Lower lobe of right lung (tissue), 2 donors: ENCODE measurements at regions not wholly inside any gene's neighbourhood (a gene's known extent, or its start where the extent isn't known, plus 50 kb on each side); places are given as distances from the start of the nearest gene placed in this dataset.

Source experiments
- ATAC-seq, 2 donors: fragments of 200-7000 bp; cut with Tn5 transposase; one replicate each; pipeline ENCODE4 v1.9.1; 2020 to 2022; ENCODE audit warnings: mild to moderate bottlenecking in 2 of 2, moderate library complexity in 2 of 2
- DNase-seq: peaks from one replicate; pipeline ENCODE4 v3.0.0-alpha.2; 2020
- H3K27ac ChIP-seq: fragments of 200-600 bp; one replicate; pipeline ENCODE4 v1.8.0; 2022
- H3K27me3 ChIP-seq: fragments of 200-600 bp; one replicate; pipeline ENCODE4 v1.8.0; 2022; ENCODE audit warnings: low read depth
- H3K36me3 ChIP-seq: fragments of 200-600 bp; one replicate; pipeline ENCODE4 v1.8.0; 2022; ENCODE audit warnings: mild to moderate bottlenecking
- H3K4me1 ChIP-seq: fragments of 200-600 bp; one replicate; pipeline ENCODE4 v1.8.0; 2022
- H3K4me3 ChIP-seq: fragments of 200-600 bp; one replicate; pipeline ENCODE4 v1.8.0; 2022; ENCODE audit warnings: mild to moderate bottlenecking
- H3K9me3 ChIP-seq: fragments of 200-600 bp; one replicate; pipeline ENCODE4 v1.8.0; 2022
- CTCF ChIP-seq: fragments of 200-600 bp; IDR thresholded peaks from one replicate; pipeline ENCODE4 v1.8.0; 2022; ENCODE audit warnings: antibody characterized with exemption, mild to moderate bottlenecking
- intact Hi-C: fragments of 100-400 bp; cut with DNase I; formaldehyde crosslinking; loops from one replicate; pipeline ENCODE4 v1.11.0; 2022
- donor health status: DM: no; HTN: yes; CAD: no; lungs with severe emphysema.

GRCh38 chr2:96438589-96438988 lies 66.6 kb downstream of the NEURL3 start:
- Histone ChIP-seq H3K4me1 (no peaks in the 10 kb centered on the region), H3K4me3 (no peak overlapping the region), H3K9me3 (no peaks in the 10 kb centered on the region), H3K27ac (no peak overlapping the region), H3K27me3 (no peaks in the 10 kb centered on the region), H3K36me3 (no peaks in the 10 kb centered on the region)
- ATAC-seq (no peak), DNase-seq (no peak)
- intact Hi-C loops, result no loop called here
- no peak for TF ChIP-seq CTCF

GRCh38 chr2:96437512-96437911 lies 67.6 kb downstream of the NEURL3 start:
- no peaks in the 10 kb centered on the region for H3K27me3 ChIP-seq
- no peak for DNase-seq
- no peak for TF ChIP-seq CTCF
- H3K4me3 ChIP-seq, result no peak overlapping the region
- no peaks in the 10 kb centered on the region for H3K4me1 ChIP-seq
- ATAC-seq, result no peak
- H3K27ac ChIP-seq, result no peak overlapping the region
- no peaks in the 10 kb centered on the region for H3K9me3 ChIP-seq
- intact Hi-C loops, result no loop called here
- no peaks in the 10 kb centered on the region for H3K36me3 ChIP-seq

GRCh38 chr2:96436961-96437360 lies 68.2 kb downstream of the NEURL3 start:
- intact Hi-C loops, result no loop called here
- DNase-seq (no peak), ATAC-seq (no peak)
- H3K4me3 ChIP-seq, result no peak overlapping the region
- no peaks in the 10 kb centered on the region for H3K9me3 ChIP-seq
- H3K36me3 ChIP-seq, result no peaks in the 10 kb centered on the region
- no peak for TF ChIP-seq CTCF
- no peak overlapping the region for H3K27ac ChIP-seq
- H3K27me3 ChIP-seq, result no peaks in the 10 kb centered on the region
- no peaks in the 10 kb centered on the region for H3K4me1 ChIP-seq

GRCh38 chr2:96436416-96436815 lies 68.7 kb downstream of the NEURL3 start:
- Histone ChIP-seq H3K9me3 (no peaks in the 10 kb centered on the region), H3K27ac (no peak overlapping the region), H3K27me3 (no peaks in the 10 kb centered on the region), H3K4me1 (no peaks in the 10 kb centered on the region), H3K4me3 (no peak overlapping the region), H3K36me3 (no peaks in the 10 kb centered on the region)
- DNase-seq, result no peak
- ATAC-seq, result no peak
- no peak for TF ChIP-seq CTCF
- intact Hi-C loops, result no loop called here

- H3K27ac ChIP-seq, result no peak overlapping the region
- no peaks in the 10 kb centered on the region for H3K27me3 ChIP-seq
- no peak for DNase-seq
- intact Hi-C loops, result no loop called here
- no peaks in the 10 kb centered on the region for H3K36me3 ChIP-seq
- no peak overlapping the region for H3K4me3 ChIP-seq
- no peak for ATAC-seq
- no peaks in the 10 kb centered on the region for H3K9me3 ChIP-seq
- TF ChIP-seq CTCF, result no peak
- no peaks in the 10 kb centered on the region for H3K4me1 ChIP-seq
Measured at GRCh38 chr2:96431319-96431718, 73.8 kb downstream of the NEURL3 start.

- intact Hi-C loops, result no loop called here
- TF ChIP-seq CTCF, result no peak
- DNase-seq, result no peak
- Histone ChIP-seq H3K27me3 (no peaks in the 10 kb centered on the region), H3K4me1 (no peaks in the 10 kb centered on the region), H3K27ac (no peak overlapping the region), H3K4me3 (no peak overlapping the region), H3K9me3 (no peaks in the 10 kb centered on the region), H3K36me3 (no peaks in the 10 kb centered on the region)
- ATAC-seq, result no peak
Measured at GRCh38 chr2:96430394-96430988, 74.7 kb downstream of the NEURL3 start.
